ENCODE measurements at regions not wholly inside any gene's neighbourhood (a gene's known extent, or its start where the extent isn't known, plus 50 kb on each side); places are given as distances from the start of the nearest gene placed in this dataset.

- no peak for TF ChIP-seq CTCF (IDR thresholded peaks at IDR 0.05)
- H3K27me3 Mint-ChIP-seq (ENCODE audit: low read depth), result no peaks in the 10 kb centered on the region
- no peak for DNase-seq (ENCODE audit: low spot score)
- H3K4me1 Mint-ChIP-seq (ENCODE audit: low read depth), result peaks cover 4% of the 10 kb centered on the region
- H3K9me3 Mint-ChIP-seq (ENCODE audit: low read depth), result no peaks in the 10 kb centered on the region
- no peak overlapping the region for H3K27ac Mint-ChIP-seq (ENCODE audit: unreplicated experiment)
- H3K36me3 Mint-ChIP-seq (ENCODE audit: low read depth), result no peaks in the 10 kb centered on the region
- no peak overlapping the region for H3K4me3 Mint-ChIP-seq (ENCODE audit: unreplicated experiment)
Measured at GRCh38 chr6:94217836-94218235, 798.5 kb upstream of the EPHA7 start.

DNA sequence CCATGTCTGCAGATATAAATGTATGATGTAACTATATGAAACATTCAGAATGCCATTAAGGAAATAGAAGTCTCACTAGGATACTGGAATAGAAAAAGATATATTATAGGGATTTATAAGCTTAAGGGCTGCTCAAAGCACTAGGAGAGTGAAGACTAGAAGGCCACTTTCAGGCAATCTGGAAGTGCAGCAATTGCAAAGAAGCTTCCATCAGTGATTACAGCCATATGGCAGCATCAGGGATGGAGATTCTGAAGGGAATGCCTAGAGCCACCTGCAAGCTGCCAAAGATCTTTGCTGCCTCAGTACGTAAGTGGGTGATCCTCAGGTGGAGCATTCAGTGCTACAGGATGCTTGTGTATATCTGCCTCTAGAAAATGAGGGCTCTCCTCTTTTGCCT lies 796.2 kb upstream of the EPHA7 start:
- Mint-ChIP-seq H3K36me3 (ENCODE audit: low read depth) (no peaks in the 10 kb centered on the region), H3K4me1 (ENCODE audit: low read depth) (peaks cover 4% of the 10 kb centered on the region), H3K27ac (ENCODE audit: unreplicated experiment) (no peak overlapping the region), H3K27me3 (ENCODE audit: low read depth) (no peaks in the 10 kb centered on the region), H3K9me3 (ENCODE audit: low read depth) (peaks cover 4% of the 10 kb centered on the region), H3K4me3 (ENCODE audit: unreplicated experiment) (no peak overlapping the region)
- TF ChIP-seq CTCF (IDR thresholded peaks at IDR 0.05), result no peak
- no peak for DNase-seq (ENCODE audit: low spot score)

- Mint-ChIP-seq H3K27me3 (ENCODE audit: low read depth) (no peaks in the 10 kb centered on the region), H3K27ac (ENCODE audit: unreplicated experiment) (no peak overlapping the region)
- no peak for DNase-seq (ENCODE audit: low spot score)
Measured at GRCh38 chr6:94213226-94213625, 793.9 kb upstream of the EPHA7 start.

GRCh38 chr6:94196891-94197290 lies 777.5 kb upstream of the EPHA7 start:
- H3K4me3 Mint-ChIP-seq (ENCODE audit: unreplicated experiment), result no peak overlapping the region
- TF ChIP-seq CTCF (IDR thresholded peaks at IDR 0.05), result no peak
- peaks cover 1% of the 10 kb centered on the region for H3K36me3 Mint-ChIP-seq (ENCODE audit: low read depth)

More at GRCh38 chr6:94213226-94213625, 793.9 kb upstream of the EPHA7 start:
- TF ChIP-seq CTCF (IDR thresholded peaks at IDR 0.05), result no peak
- Mint-ChIP-seq H3K36me3 (ENCODE audit: low read depth) (no peaks in the 10 kb centered on the region), H3K4me1 (ENCODE audit: low read depth) (peaks cover 4% of the 10 kb centered on the region), H3K9me3 (ENCODE audit: low read depth) (peaks cover 4% of the 10 kb centered on the region), H3K4me3 (ENCODE audit: unreplicated experiment) (no peak overlapping the region)

GRCh38 chr6:94190030-94190429 lies 770.7 kb upstream of the EPHA7 start:
- Mint-ChIP-seq H3K4me3 (ENCODE audit: unreplicated experiment) (no peak overlapping the region), H3K9me3 (ENCODE audit: low read depth) (peaks cover 13% of the 10 kb centered on the region), H3K4me1 (ENCODE audit: low read depth) (no peaks in the 10 kb centered on the region), H3K27me3 (ENCODE audit: low read depth) (no peaks in the 10 kb centered on the region), H3K36me3 (ENCODE audit: low read depth) (peaks cover 1% of the 10 kb centered on the region), H3K27ac (ENCODE audit: unreplicated experiment) (no peak overlapping the region)
- DNase-seq (ENCODE audit: low spot score), result no peak
- TF ChIP-seq CTCF (IDR thresholded peaks at IDR 0.05), result no peak

More at GRCh38 chr6:94196891-94197290, 777.5 kb upstream of the EPHA7 start:
- peaks cover 2% of the 10 kb centered on the region for H3K9me3 Mint-ChIP-seq (ENCODE audit: low read depth)
- H3K4me1 Mint-ChIP-seq (ENCODE audit: low read depth), result no peaks in the 10 kb centered on the region
- no peak overlapping the region for H3K27ac Mint-ChIP-seq (ENCODE audit: unreplicated experiment)
- no peaks in the 10 kb centered on the region for H3K27me3 Mint-ChIP-seq (ENCODE audit: low read depth)
- no peak for DNase-seq (ENCODE audit: low spot score)

All from chondrocyte (in vitro differentiated cells).